Panc1 (cell line): ENCODE measurements at regions not wholly inside any gene's neighbourhood (a gene's known extent, or its start where the extent isn't known, plus 50 kb on each side); places are given as distances from the start of the nearest gene placed in this dataset.

Experiments used
- ATAC-seq: fragments of 200-7000 bp; cut with Tn5 transposase; 2 replicates; pipeline ENCODE4 v1.9.1; 2020; ENCODE audit warnings: mild to moderate bottlenecking, moderate library complexity
- BruUV-seq: library from RNA; stranded (reverse); fragments of 400-500 nt; replicated peaks from 2 replicates; lab custom pipeline; 2021; lab: Mats Ljungman, UMichigan
- CTCF ChIA-PET: fragments of 300-600 bp; sonication (Branson Sonifier 250); formaldehyde crosslinking; loops from one replicate; lab custom pipeline; 2022; ENCODE audit warnings: antibody characterized with exemption; lab: Charles Lee
- POLR2A ChIA-PET: fragments of 300-600 bp; sonication (Branson Sonifier 250); formaldehyde crosslinking; loops from one replicate; lab custom pipeline; 2022; ENCODE audit warnings: antibody characterized with exemption; lab: Charles Lee
- DNase-seq: peaks from one replicate; pipeline ENCODE4 v3.0.0-alpha.2; 2010; ENCODE audit warnings: low read depth, low spot score
- H3K27ac ChIP-seq: 2 replicates; pipeline ENCODE4 v1.5.1; 2011; ENCODE audit warnings: mild to moderate bottlenecking, low read length, inconsistent platforms
- H3K27me3 ChIP-seq: fragments of 200-500 bp; sonication (Bioruptor generic); 2 replicates; pipeline ENCODE4 v1.6.0; 2014; ENCODE audit warnings: low read length, inconsistent platforms; ENCODE audit not compliant: control insufficient read depth, insufficient read depth
- H3K36me3 ChIP-seq: fragments of 200-500 bp; sonication (Bioruptor generic); 2 replicates; pipeline ENCODE4 v1.5.1; 2014; ENCODE audit warnings: inconsistent platforms, mild to moderate bottlenecking, low read length, moderate library complexity; ENCODE audit not compliant: control insufficient read depth, insufficient read depth
- H3K4me1 ChIP-seq: 2 replicates; pipeline ENCODE4 v1.5.1; 2011; ENCODE audit warnings: inconsistent platforms, mild to moderate bottlenecking, low read length, moderate library complexity; ENCODE audit not compliant: control insufficient read depth, insufficient read depth
- H3K4me3 ChIP-seq, 2 experiments: 2 replicates each; pipeline ENCODE4 v1.5.1; 2011 to 2012; ENCODE audit warnings: low read depth in 2 of 2, low read length in 2 of 2, mild to moderate bottlenecking in 2 of 2, inconsistent platforms in 1 of 2, moderate library complexity in 1 of 2
- H3K9me3 ChIP-seq: fragments of 200-500 bp; sonication (Bioruptor generic); 2 replicates; pipeline ENCODE4 v1.5.1; 2014; ENCODE audit warnings: low read depth, mild to moderate bottlenecking, inconsistent platforms, low read length, moderate library complexity; ENCODE audit not compliant: control insufficient read depth, insufficient read depth
- POLR2AphosphoS5 ChIP-seq: IDR thresholded peaks from 2 replicates; pipeline ENCODE4 v1.6.1; 2012; ENCODE audit warnings: mild to moderate bottlenecking, low read depth, low read length, moderate library complexity
- SIN3A ChIP-seq: IDR thresholded peaks from 2 replicates; pipeline ENCODE4 v1.6.1; 2012; ENCODE audit warnings: low read depth, mild to moderate bottlenecking, low read length, moderate library complexity, borderline replicate concordance; ENCODE audit not compliant: insufficient read depth
- TCF7L2 ChIP-seq: IDR thresholded peaks from 2 replicates; pipeline ENCODE4 v1.6.1; 2011; ENCODE audit warnings: mild to moderate bottlenecking, low read depth, low read length, inconsistent platforms
- in situ Hi-C: cut with HindIII; loops from 2 replicates; pipeline ENCODE4 v1.10.0; 2016; ENCODE audit warnings: low sequenced_read_pairs, low pct_unique_long_range_greater_than_20kb
- intact Hi-C: fragments of 100-400 bp; cut with micrococcal nuclease; formaldehyde crosslinking; loops from one replicate; pipeline ENCODE4 v1.10.0; 2022; ENCODE audit not compliant: unreplicated experiment
- TF ChIP-seq, protein P1 (sequence below): fragments of 450-650 bp; IDR thresholded peaks from 2 replicates; pipeline ENCODE4 v1.5.1; 2017; ENCODE audit warnings: mild to moderate bottlenecking
- TF ChIP-seq, protein P2 (sequence below), 2 experiments: IDR thresholded peaks; 2 replicates each; pipeline ENCODE4 v1.6.1; 2011 to 2012; ENCODE audit warnings: low read depth in 2 of 2, control low read depth in 1 of 2, low read length in 1 of 2, mild to moderate bottlenecking in 1 of 2, moderate library complexity in 1 of 2; ENCODE audit not compliant: insufficient read depth in 1 of 2

DNA sequence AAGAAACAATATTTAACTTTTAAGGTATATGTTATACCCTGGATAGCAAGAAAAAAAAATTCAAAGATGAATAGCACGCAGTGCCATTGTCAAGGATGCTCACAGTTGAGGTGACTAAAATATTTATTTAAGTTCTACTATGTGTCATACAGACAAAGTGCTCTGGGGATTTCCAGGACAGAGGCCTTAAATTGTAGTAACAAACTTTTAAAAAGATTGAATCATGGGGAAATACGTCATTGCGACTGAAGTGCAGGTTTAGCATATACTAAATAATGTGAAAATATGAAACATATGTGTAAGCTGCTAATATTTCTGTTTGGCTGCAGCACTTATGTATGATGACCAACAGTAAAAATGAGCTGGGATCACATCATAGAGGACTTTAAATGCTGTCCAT, 748.0 kb upstream of the PCDH7 start:
- no peaks in the 10 kb centered on the region for H3K36me3 ChIP-seq
- H3K4me1 ChIP-seq: no peaks in the 10 kb centered on the region
- no peak for DNase-seq
- no peak overlapping the region for H3K27ac ChIP-seq
- POLR2A ChIA-PET: no interaction called here
- TF ChIP-seq, protein P1, sequence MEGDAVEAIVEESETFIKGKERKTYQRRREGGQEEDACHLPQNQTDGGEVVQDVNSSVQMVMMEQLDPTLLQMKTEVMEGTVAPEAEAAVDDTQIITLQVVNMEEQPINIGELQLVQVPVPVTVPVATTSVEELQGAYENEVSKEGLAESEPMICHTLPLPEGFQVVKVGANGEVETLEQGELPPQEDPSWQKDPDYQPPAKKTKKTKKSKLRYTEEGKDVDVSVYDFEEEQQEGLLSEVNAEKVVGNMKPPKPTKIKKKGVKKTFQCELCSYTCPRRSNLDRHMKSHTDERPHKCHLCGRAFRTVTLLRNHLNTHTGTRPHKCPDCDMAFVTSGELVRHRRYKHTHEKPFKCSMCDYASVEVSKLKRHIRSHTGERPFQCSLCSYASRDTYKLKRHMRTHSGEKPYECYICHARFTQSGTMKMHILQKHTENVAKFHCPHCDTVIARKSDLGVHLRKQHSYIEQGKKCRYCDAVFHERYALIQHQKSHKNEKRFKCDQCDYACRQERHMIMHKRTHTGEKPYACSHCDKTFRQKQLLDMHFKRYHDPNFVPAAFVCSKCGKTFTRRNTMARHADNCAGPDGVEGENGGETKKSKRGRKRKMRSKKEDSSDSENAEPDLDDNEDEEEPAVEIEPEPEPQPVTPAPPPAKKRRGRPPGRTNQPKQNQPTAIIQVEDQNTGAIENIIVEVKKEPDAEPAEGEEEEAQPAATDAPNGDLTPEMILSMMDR: no peak
- TF ChIP-seq, protein P2, sequence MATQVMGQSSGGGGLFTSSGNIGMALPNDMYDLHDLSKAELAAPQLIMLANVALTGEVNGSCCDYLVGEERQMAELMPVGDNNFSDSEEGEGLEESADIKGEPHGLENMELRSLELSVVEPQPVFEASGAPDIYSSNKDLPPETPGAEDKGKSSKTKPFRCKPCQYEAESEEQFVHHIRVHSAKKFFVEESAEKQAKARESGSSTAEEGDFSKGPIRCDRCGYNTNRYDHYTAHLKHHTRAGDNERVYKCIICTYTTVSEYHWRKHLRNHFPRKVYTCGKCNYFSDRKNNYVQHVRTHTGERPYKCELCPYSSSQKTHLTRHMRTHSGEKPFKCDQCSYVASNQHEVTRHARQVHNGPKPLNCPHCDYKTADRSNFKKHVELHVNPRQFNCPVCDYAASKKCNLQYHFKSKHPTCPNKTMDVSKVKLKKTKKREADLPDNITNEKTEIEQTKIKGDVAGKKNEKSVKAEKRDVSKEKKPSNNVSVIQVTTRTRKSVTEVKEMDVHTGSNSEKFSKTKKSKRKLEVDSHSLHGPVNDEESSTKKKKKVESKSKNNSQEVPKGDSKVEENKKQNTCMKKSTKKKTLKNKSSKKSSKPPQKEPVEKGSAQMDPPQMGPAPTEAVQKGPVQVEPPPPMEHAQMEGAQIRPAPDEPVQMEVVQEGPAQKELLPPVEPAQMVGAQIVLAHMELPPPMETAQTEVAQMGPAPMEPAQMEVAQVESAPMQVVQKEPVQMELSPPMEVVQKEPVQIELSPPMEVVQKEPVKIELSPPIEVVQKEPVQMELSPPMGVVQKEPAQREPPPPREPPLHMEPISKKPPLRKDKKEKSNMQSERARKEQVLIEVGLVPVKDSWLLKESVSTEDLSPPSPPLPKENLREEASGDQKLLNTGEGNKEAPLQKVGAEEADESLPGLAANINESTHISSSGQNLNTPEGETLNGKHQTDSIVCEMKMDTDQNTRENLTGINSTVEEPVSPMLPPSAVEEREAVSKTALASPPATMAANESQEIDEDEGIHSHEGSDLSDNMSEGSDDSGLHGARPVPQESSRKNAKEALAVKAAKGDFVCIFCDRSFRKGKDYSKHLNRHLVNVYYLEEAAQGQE (IDR thresholded peaks at IDR 0.05; ENCODE audit: insufficient read depth in 1 of 2, low read depth in 2 of 2, low read length in 1 of 2): no peak
- TF ChIP-seq SIN3A (no peak), POLR2AphosphoS5 (no peak), TCF7L2 (no peak)
- intact Hi-C loops (no loop called here), in situ Hi-C loops (no loop called here)
- H3K4me3 ChIP-seq: no peak overlapping the region
- H3K9me3 ChIP-seq: no peaks in the 10 kb centered on the region
- no peak for ATAC-seq
- CTCF ChIA-PET: no interaction called here
- no peaks in the 10 kb centered on the region for H3K27me3 ChIP-seq
- BruUV-seq: no TSS peak

- ChIA-PET CTCF (no interaction called here), POLR2A (no interaction called here)
- Histone ChIP-seq H3K4me3 (no peak overlapping the region), H3K36me3 (no peaks in the 10 kb centered on the region), H3K27ac (no peak overlapping the region), H3K4me1 (no peaks in the 10 kb centered on the region), H3K9me3 (no peaks in the 10 kb centered on the region), H3K27me3 (no peaks in the 10 kb centered on the region)
- no peak for DNase-seq
- TF ChIP-seq TCF7L2 (no peak), POLR2AphosphoS5 (no peak), SIN3A (no peak)
- TF ChIP-seq, protein P1: no peak
- TF ChIP-seq, protein P2 (IDR thresholded peaks at IDR 0.05; ENCODE audit: insufficient read depth in 1 of 2, low read depth in 2 of 2, low read length in 1 of 2): no peak
- intact Hi-C loops: no loop called here
- ATAC-seq: no peak
- BruUV-seq: no TSS peak
- in situ Hi-C loops: no loop called here
Measured at GRCh38 chr4:29983890-29984289, 736.3 kb upstream of the PCDH7 start.
